Forelimb muscle (tissue), 1 donor: ENCODE measurements at regions not wholly inside any gene's neighbourhood (a gene's known extent, or its start where the extent isn't known, plus 50 kb on each side); places are given as distances from the start of the nearest gene placed in this dataset.

Source experiments
- DNase-seq: peaks from one replicate; pipeline ENCODE4 v3.0.0-alpha.2; 2013; ENCODE audit warnings: low read depth

DNA sequence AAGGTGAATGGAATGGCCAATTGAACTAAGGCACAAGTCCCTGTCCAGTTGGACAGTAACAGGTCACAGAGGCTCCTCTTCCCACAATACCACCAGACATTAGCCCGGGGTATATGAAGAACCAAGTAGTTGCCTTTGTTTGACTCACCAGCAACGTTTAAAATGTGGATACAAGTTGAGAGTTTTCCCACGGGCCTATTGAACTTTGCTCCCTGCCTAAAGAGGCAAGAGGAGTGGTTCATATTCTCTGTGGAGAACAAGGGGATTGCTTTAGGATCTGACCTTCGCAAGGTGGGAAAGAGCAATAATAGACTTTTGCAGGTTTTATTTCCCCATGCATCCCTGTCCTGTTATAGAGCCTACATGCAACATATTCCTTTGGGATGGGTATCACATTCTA lies 177.2 kb downstream of the POU4F1 start:
- DNase-seq, result no peak

DNA sequence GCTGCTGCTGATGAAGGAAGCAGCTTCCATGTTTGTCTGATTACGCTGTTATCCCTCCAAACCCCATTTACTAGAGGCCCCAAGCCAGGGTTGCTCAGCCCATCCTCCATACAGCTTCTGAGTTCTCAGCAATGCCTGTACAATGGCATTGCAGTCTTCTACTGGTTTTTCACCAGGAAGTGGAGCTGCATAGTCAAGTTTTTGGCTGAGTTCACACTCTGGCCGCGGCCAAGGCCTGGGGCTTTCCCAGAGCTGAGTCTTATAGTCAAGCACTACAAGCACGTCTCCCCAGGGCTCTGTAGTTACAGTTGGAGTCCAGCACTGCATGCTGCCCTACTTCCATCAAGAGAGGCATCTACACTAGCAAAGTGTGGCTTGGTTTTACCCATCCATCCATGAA lies 182.5 kb downstream of the POU4F1 start:
- no peak for DNase-seq

DNA sequence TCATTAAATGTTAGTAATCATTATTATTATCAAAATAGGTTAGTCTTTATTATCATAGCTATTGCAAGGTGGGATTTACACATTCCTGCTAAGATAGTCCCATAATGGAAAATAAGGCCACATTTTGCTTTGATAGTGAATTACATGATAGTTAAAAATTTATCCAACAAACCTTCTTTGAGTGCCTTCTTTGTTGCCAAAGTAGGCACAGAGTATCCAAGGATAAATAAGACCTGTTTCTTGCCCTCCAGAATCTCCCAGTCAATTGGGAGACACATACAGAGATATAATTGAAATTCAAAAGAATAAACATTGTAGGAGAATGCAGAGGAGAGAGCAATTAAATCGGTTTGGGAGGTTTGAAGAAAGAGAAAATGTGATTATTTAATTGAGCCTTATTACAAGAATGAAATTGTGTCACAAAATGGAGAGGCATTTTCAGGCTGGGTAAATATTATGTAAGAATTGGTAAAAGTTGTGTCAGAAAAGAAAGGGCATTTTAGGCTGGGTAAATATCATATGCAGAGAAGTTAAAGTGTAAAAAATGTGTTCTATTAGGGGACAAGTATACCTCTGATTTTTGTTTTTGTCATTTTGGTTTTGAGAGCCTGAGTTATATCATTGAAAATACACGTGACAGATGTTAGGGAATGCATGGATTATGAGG lies 189.3 kb downstream of the POU4F1 start:
- no peak for DNase-seq

DNA sequence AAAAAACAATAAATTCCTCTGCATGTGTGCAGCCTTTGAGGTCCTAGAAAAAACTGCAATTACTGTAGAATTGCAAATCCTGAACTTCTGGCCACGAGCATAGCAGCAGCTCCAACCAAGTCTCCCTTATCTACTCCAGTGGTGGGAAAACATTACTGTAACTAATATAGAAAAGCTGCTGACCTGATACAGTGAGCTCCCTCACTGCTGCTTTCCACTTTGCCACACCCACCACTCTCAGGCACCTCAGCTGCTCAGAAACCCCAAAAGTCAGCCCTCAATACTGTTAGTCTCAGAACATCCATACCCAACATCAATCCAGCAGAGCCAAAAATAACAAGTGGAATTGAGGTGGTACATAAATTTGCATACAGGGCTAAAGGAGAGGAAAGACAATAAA lies 192.5 kb downstream of the POU4F1 start:
- DNase-seq, result no peak

DNA sequence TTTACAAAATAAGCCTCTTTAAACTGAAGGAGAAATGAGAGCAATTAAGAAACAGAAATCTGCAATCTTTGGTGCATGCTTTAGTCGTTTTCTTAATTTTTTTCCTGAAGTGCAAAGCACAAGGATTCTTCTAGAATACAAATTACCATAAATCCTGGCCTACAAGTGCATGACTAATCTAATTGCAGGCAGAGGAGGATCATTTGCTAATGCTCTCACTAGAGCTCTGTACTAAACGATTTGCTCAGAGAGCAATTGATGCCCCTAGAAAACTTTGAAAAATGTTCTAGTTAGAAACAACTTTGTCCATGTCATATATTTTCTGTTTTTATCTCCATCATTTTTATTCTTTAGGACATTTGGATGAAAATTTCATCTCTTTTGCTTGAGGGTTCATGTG lies 193.2 kb downstream of the POU4F1 start:
- no peak for DNase-seq

DNA sequence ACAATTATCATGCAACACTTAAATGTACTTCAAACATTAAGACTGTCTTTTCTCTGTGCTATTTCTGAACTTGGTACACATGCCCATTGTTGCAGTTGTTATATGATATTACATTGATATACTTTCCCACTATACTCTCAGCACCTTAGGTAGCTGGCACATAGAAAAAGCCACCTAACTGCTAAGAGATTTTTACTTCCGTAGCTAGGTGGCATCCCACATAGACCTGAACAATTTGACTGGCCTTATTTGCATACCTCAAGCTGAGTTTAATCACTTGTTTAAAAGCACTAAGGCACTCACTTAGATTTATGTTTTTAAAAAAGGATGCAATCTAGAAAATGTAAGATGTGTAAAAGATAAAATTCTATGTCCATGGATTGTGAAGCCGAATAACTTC lies 194.2 kb downstream of the POU4F1 start:
- DNase-seq, result no peak

DNA sequence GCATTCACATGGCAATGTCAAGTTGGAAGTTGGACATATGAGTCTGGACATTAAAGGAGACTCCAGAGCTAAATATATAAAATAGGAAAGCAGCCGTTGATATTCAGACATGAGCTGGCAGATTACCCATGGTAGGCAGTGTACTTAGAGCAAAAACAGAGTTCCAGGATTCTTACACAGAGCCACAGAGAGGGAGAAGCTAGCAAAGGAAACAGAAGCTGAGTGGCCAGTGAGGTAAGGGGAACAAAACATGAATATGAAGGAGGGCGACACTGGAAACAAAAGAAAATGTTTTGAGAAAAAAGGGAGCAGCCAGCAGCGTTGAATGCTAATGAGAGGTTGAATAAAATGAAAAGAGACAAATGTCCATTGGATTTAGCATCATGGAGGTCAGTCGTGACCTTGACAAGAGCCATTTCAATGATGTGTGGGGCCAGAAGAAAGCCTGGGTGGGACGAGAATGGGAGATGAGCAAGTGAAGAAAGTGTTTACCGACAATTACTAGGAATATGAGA lies 198.4 kb downstream of the POU4F1 start:
- DNase-seq, result no peak

DNA sequence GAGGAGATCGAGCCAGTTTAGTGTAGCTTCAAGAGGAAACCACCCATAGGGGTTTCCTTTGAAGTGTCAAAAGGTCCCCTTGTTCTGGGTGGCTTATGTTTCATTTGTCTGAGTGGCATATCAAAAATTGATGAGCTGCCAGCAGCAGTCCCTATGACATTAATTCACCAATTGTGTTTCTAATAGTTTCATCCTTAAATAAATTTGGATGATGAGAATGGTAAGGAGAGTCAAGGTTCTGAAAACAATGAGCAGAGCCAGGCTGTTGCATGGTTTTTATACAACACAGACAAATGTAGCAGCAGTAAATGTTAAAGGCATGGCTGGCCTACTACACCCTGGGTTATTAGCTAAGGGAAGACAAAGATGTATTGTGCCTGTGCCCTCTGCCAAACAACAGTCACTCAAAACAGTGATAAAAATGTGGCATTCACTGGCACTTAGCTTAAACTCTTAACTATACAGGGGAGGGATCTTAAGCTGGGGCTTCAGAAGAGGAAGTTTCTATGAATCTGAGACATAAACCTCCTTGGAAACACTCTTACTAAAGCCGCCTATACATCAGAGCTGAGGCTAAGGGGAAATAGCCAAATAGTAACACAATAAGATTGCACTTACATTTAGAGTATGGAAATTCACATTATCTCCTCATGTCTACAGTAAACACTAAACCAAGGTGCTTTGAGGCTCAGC lies 200.5 kb downstream of the POU4F1 start:
- no peak for DNase-seq

DNA sequence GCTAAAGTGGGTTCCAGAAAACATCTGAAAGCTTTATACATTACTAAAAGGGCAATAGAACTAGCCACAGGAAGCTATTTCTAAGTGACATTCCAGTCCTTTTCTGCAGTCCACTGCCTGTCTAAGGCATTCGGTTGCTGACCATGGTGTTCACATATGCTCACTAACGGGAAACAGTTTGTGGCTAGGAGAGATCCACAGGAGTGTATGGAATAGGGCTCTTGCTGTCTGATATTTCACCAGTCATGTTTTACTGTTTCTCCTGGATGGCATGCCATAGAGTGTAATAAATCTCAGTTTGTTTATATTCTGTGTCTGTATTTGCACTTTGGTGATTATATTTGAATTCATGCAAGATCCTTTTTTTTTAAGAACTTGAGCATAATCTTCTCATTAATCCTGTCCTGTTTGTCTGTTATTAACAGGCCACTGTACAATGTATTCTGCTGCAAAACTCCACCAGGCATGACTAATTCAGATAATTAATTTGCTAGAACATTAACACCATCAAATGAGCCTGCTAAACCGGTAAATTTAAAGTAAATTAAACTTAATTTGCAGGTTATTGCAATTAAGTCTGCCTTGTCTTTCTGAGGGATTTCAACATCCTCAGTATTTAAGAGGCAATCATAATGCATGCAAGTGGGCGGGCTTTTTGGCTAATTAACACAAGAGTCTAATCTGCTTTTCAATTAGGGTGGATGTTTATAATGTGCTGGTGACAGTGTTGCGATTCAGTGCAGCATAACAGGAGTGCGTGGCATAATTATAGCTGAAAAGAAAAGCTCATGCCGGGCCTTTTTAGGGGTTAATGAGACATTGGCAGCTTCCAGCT lies 201.3 kb downstream of the POU4F1 start:
- DNase-seq, result no peak

DNA sequence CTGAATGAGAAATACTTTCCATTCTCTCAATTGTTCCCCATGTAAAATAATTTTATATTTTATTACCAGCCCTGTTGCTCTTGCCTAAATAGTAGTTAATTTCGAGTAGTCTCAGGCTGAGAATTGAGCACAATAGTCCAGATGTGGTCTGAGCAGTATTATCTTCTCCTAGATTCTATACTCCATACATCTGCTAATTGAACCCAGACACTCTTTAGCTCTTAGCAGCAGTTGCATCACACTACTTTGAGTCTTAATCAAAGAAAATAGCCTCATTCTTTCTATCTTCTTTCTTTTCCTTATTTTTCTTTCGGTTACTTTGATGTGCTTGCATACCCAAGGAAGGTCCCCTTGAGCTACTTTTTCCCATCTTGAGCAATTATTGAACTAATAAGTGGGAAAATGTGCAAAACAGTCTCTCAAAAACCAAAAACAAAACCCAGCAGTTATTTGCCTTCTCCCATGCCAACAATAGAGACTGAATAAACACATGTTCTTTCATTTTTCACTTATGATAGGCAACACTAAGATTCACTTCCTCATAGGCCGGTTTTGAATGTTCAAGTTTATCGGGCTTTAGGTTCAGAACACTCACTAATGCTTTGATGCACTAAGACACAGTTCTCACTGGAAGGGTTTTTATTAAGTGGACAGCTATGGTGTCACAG lies 204.5 kb downstream of the POU4F1 start:
- no peak for DNase-seq

DNA sequence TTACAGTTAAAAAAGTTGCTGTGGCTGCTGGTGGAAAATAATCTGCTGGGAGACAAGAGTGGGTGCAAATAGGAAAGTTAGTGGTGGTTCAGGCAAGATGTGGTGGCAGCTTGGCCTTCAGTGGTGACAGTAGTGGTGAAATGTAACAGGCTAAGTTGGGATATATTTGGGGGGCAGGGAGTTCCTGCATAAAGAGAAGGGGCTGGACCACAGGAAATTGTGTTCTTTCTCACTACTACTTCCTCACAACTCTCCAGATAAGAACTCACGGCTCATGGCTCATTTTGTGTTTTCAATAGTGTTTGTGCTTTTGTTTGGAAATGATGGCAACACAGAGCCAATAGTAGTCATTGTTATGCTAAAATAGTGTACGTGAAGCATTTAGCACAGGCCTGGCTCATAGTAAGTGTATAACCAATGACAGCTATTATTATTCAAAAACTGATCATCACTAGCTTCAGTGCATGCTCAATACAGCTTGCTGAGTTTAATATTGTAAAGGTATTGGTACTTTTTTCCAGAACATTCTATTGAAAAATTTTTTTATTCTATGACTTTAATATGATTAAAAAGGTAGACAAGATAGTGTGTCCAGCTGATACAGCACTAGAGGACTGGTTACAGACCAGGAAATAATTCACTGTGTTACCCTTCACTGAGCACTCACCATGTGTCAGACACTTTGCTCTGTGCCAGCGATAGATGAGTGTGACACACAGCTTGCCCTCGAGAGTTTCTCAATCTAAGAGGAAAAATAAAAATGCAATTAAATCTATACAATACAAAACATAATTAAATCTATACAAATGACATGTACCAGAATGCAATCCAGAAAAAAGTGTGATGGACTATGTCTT lies 209.8 kb downstream of the POU4F1 start:
- DNase-seq, result no peak

DNA sequence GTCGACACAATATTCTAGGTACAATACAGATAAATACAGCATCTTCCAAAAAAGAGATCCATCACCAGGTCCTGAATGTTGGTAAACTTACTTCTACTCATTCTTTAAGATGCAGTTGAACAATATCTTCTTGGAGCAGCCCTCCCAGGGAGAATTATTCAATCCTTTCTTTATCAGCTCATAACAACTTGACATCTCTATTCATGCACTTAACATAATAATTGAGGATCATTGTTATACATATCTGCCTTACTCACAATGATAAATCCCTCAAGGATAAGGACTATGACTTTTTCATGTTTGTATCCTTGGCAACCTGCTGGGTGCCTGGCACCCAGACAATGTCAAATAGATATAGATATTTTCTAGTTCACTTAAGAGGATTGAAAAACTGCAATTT lies 219.5 kb downstream of the POU4F1 start:
- no peak for DNase-seq

DNA sequence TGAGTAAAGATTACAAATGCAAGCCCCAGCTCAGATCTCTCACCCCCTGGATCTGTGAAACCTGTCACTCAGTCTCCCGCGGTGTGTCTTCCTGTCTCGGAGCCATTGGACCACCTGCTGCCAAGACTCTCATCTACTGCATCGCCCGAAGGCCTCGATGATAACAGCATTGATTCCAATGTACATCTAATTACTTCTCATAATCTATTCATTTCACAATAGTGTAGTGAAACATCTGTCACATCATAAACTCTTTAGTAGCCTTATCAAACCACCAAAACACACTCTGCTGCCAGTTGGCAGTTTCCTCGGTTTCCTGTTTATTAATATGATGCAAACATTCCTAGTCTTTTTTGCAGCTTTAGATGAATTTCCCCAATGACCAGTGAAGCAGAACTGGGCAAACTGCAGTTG lies 220.3 kb downstream of the POU4F1 start:
- DNase-seq, result peak; percentile 20

DNA sequence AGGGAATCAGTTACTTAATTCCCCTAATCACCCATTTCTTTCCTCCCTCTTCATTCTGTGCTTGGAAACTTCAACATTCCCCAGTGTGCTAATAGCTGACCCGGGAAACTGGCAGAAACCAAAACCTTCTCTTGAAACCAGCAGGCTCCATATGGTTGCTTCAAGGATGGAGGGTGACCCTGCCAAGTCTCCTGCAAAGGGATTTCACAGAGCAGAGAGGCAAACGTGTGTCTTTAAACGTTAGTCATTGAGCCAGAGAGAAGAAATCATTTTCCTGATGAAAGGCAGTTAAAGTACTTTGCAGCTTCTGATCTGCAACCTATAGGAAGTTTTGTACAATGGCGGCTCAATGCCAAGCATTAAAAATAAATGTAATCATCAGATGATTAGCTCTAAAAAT lies 220.9 kb downstream of the POU4F1 start:
- DNase-seq, result no peak

DNA sequence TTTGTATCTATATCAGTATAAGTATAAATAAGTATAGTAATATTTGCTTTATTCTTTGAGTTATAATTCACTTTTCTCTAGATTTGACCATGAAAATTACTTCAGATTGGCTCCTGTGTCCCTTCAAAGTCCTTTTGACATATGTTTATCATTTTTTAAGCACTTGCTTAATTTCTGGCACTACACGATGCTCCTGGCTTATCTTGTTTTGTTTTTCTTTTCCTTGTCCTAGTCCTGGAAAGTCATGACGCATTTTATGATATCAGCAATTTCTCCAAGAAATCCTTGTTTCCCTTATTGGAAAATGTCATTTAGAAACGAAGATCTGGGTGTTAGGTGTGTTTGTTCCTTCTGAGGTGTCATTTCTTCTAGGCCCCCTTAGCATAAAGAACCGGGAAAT lies 226.5 kb downstream of the POU4F1 start:
- DNase-seq, result no peak

DNA sequence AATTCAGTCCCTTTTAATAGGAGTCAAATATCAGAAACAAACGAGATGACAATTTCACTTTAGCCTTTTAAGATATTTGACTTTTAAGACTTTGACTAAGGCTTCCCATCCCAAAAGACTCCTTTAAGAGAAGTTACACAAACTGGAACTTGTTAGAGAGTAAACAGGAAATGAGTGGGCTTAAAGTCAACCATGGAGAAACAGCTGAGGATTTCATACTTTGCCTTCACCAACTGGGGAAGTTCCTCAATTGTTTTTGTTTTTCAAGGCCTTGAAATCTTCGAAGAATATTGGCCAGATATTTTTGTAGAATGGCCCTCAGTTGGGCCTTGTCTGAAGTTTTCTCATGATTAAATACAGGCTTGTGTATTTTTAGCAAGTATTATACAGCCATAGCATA lies 227.3 kb downstream of the POU4F1 start:
- no peak for DNase-seq

DNA sequence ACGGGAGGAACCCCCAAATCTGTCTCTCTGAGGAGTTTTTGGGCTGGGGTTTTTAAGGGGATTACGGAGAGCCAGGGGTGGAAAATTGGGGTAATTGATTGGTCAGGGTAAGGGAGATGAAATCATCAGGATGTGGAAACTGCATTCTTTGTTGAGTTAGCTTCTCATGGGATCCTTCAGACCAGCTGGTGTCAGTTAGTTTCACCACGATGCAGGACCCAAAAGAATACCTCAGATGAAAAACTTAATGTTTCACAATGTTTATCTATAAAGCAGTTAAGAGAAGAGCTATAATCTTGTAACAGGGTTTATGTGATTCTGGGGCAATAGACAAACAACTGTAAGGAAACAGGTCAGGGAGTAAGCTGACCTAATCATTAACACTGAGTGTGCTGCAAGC lies 230.8 kb downstream of the POU4F1 start:
- DNase-seq, result peak; percentile 28

DNA sequence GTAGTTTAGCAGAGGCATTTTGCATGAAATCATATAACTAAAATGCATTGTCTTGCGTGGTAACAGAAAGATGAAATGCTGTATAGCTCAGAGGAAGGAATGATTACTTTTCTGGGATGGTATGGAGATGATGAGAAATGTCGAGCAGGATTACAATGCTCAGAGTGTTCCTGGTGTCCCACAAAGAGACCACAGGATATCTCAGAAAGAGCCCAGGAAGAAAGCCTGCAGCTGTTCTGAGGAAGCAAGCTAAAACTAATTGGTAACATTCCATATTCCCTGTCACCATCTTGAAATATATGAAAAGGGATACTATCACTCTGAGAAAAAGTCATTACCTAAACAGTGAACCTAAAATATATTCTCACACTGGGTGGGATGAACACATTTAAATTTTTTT lies 233.1 kb downstream of the POU4F1 start:
- no peak for DNase-seq

DNA sequence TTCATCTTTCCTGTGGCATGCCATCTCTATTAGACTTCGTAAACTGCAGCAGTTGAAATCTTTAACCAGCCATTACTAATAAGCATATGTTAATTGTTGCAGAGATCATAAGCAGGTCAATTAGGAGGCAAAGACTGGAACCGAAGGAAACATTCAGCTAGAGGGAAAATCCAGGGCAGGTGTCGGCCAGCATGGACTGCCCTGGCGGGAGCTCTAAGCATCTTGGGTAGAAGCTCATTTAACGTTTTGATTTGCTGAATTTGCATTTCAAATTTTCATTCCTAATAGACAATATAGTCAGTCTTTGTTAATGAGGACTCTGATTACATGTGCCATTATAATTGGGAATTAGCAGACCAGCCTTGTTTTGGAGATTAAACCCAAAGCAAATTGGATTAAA lies 238.6 kb downstream of the POU4F1 start:
- no peak for DNase-seq

DNA sequence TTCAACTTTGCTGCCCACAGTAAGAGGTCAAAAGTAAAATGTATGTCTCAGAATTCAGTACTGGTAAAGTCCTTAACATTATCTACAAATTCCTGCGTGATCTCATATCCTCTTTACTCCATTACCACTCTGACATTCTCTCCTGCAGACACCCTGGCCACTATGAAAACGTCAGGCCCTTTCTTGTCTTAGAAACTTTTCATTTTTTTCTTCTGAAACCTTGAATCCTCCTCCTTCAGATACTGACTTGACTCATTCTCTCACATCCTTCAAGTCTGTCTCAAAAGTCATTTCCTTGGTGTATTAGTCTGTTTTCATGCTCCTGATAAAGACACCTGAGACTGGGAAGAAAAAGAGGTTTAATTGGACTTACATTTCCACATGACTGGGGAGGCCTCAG lies 262.3 kb downstream of the POU4F1 start:
- DNase-seq, result no peak

DNA sequence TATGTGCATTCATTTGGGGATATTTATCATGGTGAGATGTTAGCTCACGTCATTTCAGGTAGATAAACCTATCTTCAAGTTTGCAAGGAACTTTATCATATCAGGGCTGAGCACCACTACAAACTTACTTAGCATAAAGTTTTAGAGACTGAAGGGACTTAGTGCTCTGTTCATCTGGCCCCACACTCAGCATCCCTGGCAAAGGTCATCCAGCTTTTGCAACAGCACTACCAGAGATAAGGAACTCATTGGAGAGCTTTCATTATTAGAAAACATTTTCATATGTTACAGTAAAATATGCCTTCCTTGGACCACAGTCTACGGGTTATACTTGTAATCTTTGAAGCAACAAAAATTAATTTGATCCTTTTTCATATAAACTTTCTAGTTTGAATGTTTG lies 263.4 kb downstream of the POU4F1 start:
- no peak for DNase-seq
